Suppressor macrophage treated with lipopolysaccharide for 4 hours (primary cell): ENCODE measurements at regions not wholly inside any gene's neighbourhood (a gene's known extent, or its start where the extent isn't known, plus 50 kb on each side); places are given as distances from the start of the nearest gene placed in this dataset.

Experiments
- DNase-seq: peaks from one replicate; pipeline ENCODE4 v3.0.0-alpha.2; 2020

DNA sequence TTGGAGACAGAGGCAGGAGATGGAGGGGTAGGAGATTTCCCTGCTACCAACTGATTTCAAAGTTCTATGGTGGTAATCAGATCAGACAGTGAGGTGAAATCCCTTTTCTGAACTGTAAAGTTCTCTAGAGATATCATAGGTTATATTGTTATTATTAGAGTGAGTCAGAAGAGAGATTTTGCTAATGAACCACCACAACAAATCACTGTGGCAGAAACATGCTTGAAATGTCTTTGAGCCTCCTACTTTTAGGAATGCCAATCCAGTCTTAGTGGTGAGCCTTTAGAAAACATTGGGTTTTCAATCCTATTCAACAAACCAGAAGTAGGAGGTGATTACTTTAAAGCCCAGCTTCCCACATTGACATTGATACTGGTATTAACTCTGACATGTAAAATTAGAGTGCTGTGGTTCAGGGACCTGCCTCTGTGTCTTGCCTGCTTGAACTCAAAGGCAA is 136.7 kb upstream of the CNR1 start:
- DNase-seq: no peak

DNA sequence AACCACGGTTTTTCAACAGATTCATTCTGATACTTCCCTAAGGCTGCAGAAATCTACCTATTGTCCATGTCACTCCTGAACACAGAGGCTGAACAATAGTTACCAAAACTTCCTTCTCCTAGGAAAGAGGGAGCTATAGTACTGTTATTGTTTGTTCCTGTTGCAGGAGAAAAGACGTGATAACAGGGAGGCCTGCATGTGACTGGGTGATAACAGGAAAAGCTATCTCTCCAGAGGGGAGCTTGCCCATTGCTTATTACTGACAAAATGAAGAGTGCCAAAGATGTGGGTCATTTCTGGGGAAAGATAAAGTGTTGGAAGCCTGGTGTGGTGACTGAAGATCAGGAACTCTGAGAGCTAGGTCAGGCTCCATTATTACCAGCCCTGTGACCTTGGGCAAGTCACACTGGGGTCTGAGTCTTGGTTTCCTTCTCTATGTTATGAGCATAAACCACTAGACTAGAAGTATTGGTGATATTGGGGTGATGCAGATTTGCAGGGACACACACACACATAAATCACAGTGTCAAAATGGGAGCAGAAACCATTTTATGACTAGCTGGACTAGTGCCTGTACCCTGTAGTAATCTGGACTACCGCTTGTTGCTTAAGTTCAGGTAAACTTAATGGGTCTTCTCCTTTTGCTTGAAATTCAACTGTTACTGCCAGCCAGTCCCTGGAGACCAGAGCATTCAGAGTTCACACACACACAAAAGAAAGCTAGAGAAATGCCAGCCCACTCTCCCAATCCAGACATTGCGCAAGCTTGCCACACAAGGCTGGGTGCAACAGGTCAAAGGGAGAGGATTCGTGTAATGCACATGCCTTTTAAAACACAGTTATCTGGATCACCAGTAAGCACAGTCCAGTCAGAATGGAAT is 136.0 kb upstream of the CNR1 start:
- DNase-seq: no peak

DNA sequence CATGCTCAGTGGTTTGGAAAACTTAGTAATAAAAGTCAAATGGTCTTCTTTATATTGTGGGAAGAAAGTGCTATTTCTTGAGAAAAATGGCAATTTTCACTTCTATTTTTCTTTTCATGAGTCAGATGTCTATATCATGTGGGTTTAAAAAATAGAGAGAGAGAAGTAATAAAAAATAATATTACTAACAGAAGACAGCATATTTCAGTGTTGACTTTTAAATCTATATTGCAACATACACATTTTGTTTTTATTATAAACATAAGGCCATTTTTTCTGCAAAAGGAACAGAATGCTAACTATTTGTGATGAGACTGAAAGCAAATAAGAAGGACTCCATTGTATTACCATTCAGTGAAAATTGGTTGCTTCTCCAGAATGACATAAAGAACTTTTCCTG is 135.1 kb upstream of the CNR1 start:
- no peak for DNase-seq

DNA sequence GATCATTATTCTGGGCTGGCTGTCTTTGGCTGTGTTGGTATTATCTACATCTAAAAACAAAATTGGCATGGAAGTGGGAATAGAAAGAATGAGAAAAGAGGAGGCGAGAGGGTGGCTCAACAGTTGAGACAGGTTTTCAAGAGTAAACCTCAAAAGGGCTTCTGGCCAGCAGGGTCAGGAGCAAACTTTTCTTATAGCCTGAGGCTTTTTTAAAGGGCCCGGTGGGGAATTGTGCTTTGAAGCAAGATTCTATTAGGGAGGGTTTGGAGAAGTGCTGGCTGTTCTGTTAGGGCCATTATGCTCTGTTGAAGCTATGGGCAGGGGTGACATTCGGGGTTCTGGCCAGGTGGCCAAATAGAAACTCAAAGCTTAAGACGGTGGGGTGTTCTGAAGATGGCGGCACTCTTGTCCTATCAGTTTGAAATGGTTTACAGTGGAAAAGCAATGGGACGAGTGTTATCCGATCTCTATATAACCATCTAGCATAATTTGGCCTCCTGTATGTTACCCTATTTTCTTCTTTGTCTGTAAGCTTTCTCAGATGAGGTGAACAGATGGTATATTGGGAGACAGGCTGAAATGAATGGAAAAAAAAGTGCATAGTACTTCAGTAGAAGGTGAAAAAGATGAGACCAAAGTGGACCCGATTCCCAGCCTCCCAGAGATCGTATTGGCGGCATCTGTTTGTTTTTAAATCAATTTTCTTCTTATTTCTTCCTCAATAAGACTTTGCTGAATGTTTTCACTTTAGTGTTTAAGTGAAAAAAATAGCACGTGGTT is 132.1 kb upstream of the CNR1 start:
- DNase-seq: no peak

DNA sequence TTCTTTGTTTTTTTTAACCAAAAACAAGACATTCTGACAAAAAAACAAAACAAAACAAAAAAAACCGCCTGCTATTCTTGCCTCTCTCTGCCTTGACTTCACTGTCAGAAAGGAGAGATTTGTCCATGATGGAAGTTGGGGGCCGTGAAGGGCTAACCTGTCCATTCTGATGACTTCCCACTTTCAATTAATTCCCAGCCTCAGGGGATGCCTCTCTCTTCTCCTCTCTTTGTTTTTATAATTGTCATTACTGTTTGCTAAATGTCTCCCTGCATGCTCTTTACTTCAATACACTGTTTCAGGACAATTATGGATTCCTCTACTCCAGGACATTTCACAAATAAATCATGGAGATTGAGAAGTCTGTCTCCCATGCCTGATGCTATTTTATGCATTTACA is 130.5 kb upstream of the CNR1 start:
- no peak for DNase-seq

DNA sequence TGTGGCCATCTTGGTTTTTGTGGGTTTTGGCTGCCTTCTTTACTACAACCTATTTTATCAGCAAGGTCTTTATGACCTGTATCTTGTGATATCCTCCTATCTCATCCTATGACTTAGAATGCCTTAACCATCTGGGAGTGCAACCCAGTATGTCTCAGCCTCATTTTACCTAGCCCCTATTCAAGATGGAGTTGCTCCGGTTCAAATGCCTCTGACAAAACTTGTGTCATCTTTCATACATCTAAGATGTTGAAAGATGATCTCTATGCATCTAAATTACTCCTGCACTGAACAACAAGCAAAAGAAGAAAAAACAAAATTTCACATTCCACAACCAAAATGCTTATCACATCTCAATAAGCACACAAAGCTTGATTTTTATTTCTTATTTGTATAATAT is 129.5 kb upstream of the CNR1 start:
- DNase-seq: no peak

DNA sequence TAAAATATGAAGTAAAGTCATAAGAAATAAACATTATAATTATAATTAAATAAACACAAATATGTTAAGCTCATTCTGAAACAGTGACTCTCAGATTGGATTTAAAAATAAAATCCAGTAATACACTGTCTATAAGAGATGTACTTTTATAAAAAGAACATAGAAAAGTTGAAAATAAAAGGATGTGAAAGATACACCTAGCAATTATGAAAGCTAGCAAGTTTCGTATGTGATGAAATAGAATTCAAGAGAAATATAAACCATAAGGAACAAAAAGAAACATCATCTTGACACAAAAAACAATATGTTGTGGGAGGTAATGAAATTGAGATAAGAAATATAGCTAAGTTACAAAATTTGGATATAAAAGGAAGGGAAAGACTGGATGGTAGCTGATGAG is 128.6 kb upstream of the CNR1 start:
- DNase-seq: no peak

DNA sequence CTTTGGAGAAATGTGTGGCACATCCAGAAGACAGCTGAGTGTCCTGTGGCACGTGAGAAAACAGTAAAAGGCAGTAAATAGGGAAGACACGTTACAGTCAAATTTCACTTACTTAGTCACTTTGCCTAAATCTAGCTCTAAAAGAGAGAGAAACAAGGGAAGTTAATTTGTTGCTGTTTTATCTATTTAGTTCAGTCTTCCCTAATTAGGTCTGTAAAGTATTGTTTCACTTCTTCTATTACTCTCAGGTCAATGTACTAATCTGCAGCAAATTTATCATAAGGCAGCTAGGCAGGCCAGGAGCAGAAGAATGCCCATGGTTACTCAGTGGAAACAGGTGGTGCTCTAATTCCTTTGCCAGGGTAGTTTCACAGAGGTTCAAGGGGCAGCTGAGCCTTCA is 124.3 kb upstream of the CNR1 start:
- peak; percentile 1 for DNase-seq

DNA sequence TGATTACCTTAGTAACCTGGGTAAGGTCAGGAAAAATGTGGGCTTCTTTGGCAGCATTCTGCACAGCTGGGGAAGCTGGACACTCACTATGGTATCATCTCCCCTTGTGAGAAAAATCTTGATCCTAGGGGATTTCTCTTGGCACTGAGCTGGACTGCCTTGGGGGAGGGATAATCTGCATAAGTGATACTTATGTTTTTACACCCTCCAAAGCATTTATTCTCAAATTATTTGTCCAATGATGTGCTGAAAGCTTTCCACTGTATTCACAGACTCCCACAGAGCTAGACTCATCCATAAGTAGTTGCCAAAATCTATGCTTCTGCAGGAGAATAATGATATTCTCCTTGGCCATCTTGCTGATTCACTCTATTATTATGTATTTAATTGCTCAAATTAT is 121.5 kb upstream of the CNR1 start:
- no peak for DNase-seq

DNA sequence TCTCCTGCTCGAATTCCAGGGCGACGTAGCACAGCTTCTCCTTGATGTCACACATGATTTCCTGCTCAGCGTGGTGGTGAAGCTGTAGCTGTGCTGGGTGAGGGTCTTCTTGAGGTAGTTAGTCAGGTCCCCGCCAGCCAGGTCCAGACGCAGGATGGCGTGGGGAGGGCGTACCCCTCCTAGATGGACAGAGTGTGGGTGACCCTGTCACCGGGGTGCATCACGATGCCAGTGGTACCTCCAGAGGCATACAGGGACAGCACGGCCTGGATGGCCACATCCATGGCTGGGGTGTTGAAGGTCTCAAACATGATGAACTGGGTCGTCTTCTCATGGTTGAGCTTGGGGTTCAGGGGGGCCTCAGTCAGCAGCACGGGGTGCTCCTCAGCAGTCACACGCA is 110.2 kb upstream of the CNR1 start:
- no peak for DNase-seq

DNA sequence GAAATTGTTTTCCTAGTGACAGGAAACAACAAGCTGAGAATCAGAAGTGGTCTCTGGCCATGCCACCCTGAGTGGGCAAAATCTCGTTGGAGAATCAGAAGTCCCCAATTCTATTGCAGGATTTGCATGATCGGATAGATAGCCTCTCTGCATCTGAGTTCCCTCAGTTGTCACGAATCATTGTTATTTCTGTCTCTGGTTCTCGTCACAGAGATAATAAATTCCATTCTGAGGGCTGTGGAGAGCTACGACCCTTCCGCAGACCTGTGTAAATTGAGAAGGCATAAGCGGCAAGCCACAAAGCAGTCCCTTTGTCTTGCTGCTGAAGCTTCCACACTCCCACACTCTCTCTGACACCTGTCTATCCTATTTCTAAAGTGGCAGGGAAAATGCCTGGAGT is 102.4 kb upstream of the CNR1 start:
- DNase-seq: no peak

DNA sequence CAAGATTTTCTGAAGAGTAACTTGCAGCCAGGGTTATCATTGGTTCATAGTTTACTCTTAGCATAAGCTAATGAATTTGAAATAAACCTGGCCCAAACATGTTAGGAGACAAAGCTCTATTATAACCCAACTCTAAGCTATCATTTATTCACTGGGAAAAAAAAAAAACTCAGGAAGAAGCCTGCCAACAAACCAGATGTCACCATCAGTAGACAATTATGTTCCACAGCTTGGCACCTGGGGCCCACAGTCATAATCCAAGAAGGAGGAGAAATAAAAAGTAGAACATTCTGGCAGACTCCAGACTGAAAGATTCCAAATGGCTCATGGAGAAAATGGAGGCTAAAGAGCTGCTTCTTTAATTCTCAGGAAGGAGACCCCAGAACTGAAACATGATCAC is 100.0 kb upstream of the CNR1 start:
- no peak for DNase-seq

DNA sequence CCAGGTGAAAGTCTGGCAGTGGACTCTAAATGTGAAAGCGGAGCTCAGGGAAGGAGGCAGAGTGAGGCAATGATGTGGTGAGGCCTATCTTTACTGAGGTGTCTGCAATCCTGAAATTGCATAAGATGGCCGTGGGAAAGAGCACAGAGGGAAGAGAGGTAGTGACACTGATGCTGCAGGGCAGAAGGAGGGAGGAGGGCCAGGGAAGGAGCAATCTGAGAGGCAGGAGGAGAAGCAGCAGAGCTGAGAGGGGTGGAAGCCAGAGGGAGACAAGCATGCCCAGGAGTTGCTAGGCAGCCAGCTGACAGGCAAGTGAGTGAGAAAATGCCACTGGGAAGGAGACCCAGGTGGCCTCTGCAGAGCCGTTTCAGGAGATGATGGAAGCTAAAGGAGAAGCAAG is 97.4 kb upstream of the CNR1 start:
- DNase-seq: peak; percentile 12

DNA sequence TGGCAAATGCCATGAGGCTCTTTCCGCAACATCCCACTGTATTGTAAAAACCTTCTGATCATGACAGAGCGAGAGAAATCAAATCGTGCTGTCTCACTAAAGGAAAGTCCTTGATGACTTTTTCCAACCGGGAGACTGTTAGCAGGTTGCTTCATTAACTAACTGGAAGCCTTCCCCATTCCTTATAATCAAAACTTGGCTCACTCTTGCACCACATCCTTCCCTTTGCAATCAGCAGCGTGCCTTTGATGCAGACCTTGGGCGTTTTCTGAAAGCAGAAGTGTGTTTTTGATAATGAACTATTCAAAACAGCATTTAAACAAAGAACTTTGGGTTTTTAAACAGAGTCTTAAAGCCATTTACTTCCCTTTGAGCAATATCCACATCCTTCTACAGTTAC is 96.2 kb upstream of the CNR1 start:
- DNase-seq: peak; percentile 60

DNA sequence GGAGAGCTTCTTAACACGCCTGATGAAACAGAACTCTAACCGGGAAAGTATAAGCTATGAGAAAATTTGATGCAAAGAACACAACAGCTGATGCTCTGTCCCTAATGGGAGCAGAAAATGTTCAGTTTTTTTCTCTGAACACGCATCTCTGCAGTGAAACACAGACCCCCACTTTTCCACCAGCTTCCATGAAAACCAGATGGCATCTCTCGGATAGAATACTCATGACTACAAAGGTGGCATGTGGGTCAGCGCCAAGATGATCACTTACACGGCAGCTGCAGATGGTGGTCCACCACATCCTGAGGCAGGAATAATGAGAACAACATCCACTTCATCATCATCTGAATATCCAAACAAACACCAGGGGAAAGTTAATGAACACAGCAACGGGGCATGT is 85.2 kb upstream of the CNR1 start:
- DNase-seq: no peak

DNA sequence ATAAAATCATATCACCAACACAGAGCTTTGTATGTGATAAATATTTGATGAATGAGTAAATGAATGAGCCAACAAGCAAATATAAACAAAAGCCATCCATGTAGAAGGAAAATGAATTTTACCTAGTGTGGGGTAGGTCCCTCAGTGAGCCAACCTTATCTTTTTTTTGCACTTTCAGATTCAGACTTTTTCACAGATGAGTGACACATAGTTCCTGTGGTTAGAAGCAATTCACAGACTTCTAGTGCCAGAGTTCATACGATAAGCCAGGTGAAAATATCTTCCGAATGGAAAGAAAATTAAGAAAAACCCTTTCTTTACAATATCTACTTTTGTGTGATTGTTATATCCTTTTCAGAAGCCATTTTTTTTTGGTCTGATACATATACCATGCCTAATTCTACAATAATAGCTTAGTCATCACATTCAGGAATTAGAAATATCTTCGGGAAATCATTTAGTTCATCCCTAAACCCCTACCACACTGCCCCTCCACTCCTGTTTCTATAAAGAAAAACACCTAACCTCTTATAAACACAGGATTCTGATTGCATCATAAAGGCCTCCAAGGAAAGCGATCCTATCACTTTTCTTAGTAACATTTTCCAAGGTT is 82.7 kb upstream of the CNR1 start:
- DNase-seq: no peak

DNA sequence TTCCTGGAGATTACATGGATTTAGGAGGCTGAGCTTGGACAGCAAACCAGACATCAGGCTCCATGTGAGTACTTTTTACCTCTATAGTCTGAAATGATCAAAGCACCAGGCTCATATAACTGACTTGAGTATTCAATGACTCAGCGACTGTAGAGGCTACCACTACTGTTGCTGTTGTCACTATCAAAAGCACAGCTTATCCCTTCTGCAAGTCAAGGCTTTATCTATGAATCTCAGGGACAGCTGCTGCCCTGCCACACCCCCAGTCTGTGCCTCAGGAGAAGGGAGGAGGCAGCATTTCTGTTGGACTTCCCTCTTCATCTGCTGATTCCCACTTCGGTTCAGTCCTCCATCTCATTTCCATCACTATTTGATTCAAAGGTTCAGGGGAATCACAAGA is 80.5 kb upstream of the CNR1 start:
- no peak for DNase-seq

DNA sequence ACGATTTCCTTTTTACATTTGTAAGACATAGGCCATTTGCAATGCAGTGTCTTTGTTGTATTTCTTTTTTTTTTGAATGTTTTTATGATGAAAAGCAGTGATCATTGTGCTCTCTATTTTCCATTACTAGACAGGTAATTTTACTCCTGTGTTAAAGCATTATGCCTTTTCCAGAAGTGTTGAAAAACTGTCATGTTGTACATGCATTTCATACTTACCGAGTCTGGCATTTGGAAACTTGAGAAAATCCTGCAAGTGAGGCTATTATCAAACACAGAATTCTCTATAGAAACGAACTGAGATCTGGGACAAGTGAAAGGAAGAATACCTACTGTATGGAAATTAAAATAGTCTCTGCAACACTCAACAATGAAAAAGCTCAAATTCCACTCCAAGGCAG is 78.6 kb upstream of the CNR1 start:
- no peak for DNase-seq

DNA sequence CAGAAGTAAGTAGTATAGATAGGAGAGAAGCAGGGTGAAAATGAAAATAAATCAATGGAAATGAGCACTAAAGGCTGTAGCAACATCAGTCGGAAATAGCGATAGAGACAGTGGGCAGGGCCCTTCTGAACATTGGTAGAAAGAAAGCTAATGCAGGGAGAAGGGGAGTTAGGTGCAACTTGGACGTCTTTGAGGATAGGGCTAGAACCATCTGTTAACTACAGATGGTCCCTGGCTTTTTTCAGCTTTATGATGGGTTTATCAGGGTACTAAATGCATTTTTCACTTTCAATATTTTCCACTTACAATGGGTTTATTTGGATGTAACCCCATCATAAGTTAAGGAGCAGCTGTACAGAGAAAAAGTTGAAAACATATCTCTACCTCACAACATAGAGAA is 72.8 kb upstream of the CNR1 start:
- DNase-seq: no peak

DNA sequence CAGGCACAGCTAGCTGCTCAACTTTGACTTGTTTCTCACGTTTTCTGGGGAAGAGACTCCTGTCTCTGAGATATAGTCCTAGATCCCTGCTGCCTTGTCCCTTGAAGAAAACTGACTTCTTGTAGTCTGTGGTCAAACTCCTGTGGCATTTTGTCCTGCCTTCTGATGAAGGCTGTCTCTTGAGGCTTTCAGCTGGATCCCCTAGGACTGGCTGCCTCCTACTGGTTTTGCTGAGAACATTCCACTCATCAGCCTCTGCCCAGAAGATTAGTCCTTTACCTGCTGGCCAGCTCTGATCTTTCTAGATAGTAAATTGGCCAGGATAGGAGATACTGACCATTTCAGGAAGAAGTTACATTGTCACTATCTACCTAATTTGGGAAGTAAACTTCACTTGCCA is 71.9 kb upstream of the CNR1 start:
- DNase-seq: peak; percentile 28

DNA sequence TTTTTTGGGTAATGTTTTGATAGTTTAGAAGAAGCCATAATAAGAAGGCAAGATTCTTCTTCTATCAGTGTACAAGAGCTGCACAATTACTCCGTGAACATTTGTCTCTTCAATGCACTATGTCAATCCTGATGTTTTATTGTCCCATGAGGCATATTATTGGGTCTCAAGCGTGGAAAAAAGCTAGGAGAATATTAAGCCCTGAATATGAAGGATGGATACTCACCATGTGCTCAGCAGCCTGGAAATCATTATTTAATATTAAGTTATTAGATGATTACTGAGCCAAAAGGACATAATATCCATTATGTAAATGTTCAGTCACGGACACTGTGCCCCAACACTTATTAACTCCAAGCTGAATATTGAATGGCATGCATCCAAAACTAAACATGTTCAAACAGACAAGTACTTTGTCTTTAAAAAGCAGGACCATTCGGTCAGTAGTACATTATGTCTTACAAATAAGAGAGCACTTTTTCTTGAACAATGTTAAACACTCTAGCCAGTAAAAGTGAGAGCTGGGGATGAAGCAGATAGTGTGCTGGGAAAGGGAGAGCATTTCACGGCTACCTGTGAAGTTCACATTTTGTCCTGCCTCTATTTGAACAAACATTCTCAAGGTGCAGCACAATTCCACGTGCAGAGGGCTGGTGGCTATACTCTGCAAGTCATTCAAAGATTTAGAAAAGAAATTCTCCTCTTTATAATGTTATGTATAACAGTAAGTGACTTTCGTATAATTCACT is 70.6 kb upstream of the CNR1 start:
- DNase-seq: no peak

DNA sequence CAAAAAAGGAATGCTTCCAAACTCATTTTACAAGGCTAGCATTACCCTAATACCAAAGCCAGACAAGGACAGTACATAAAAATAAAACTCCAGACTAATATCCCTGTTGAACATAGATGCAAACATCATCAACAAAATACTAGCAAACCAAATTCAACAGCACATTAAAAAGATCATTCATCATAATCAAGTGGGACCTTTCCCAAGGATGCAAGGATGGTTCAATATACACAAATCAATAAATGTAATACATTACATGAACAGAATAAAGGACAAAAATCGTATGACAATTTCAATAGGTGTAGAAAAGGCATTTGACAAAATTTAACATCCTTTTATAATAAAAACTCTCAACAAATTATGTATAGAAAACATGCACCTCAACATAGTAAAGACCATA is 66.6 kb upstream of the CNR1 start:
- DNase-seq: no peak

DNA sequence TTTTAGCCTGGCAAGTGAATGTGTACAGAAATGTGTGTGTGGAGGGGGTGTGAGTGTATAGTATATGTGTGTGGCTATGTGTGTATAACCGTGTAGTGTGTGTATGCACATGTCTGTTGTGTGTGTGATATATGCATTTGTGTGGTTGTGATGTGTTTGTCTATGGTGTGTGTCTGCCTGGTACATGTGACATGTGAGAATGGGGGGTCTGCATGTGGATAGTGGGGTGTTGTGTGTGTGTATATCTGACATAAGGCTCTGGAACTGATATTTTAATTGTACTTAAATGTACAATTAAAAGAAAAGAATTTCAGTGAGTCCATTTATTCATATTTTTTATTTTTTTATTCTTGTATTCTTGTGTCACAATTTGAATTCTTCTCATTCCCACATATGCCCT is 57.2 kb upstream of the CNR1 start:
- DNase-seq: no peak
